ENCODE measurements at regions not wholly inside any gene's neighbourhood (a gene's known extent, or its start where the extent isn't known, plus 50 kb on each side); places are given as distances from the start of the nearest gene placed in this dataset.

DNA sequence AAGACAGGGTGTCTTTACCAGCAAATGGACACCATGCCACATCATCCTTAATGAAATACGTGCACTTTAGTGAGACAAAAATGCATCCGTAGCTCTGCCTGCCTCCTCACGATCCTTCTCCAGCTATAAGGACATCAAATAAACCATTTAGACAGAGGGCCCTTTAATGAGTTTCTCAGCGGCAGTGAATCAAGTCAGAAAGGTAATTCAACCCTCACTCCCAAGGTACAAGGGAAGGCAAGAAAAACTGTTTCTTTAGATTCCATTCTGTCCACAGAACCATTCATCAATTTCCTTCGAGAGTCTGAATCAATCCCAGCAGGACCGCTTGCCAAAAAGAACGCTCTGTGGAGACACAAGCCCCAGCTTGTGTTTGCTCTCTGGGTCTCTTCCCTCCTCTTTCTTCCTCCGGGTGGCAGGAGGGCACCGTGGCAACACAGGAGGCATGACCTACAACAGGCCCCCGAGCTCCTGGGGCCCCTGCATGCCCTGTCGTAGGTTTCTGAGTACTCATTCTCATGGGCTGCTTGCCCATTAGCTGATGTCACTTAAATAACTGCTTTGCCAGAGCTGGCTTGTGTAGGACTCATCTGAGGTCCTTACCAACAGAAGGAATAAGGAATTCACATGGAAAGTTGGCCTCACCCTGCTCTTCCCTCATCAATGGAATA lies 297.8 kb upstream of the PRKCQ start:
- no peak for TF ChIP-seq POLR2A (IDR thresholded peaks at IDR 0.05; ENCODE audit: low read length)
- no peak for TF ChIP-seq GATA1 (IDR thresholded peaks at IDR 0.05; ENCODE audit: low read depth, low read length)

All from erythroblast (primary cell).